DMS53 treated with DMSO at 0.1 percent for 48 hours (cell line): ENCODE measurements at regions not wholly inside any gene's neighbourhood (a gene's known extent, or its start where the extent isn't known, plus 50 kb on each side); places are given as distances from the start of the nearest gene placed in this dataset.
"Not testable (repeated sequence)": the region's sequence is repeated elsewhere in the genome, so short reads cannot be mapped to it uniquely, and the experiment has no call there.

Experiments used
- DNase-seq: peaks from one replicate; lab custom pipeline; 2025; ENCODE audit not compliant: unreplicated experiment; lab: John Stamatoyannopoulos, UW

DNA sequence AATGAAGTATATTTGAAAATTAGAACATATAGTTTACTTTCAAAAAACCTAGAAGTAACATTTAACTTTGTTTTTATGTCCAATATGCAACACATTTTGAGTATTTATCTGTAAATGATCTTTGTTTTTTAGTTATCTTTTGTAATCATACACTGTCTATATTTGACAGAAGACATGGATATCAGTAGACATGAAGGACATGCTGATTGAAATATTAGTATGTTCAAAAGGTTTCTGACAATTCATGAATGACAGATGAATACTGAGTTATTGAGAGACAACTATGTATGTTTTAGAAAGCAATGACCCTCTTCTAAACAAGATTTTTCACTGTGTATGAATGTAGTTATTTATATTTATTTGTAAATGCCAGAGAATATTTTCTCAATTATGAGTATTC is 215.6 kb upstream of the TMEFF2 start:
- DNase-seq = no peak

DNA sequence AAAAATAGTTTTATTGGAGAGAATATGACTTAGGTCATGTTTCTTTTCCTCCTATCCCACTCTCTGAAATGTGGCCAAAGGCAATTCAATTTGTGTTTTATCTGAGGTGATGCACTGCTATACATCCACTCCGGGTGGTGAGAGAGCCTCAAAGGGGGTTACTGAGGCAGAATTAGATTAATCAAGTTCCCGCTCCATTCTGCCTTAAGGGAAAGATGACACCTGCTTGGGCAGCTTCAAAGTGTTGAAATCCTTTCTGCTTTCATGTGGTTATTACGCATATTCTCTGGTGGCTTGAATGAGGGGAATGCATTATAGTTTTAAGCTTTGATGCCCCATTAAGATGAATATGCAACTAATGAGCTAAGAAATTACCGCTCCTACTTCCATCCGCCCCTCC is 213.0 kb upstream of the TMEFF2 start:
- DNase-seq = no peak

DNA sequence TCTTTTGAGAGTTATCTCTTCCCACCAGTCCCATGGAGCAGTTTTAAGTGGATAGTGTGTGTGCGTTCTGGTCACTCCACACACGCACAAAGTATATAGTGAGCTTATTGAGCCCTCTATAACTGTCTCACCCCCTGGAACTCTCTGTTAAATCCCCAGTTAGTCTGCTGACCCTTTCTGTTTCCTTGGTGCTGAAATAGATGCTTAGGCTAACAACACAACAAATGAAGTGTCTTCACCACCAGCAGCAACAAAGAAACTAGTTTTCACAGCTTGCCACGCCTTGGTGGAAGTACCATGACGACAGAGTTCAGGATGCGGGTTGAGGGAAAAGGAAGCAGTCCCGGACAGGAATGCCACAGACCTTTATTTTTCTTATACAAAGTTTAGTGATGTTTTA is 203.5 kb upstream of the TMEFF2 start:
- DNase-seq = no peak

DNA sequence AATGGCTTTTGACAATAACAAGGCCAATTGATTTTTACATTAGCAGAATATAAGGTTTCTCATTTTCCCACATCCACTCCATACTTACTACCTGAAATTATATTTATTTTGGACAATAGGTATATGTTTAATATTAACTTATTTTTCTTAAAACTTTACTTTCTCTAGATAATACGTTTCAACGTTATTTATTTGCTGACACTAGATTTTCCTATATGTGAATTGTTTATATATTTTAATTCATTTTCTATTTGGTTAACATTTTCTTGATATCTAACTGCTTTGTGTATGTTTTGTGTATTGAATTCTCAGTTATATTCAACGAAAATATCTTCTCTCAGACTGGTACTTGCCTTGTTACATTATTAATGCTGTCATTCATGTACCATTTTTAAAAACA is 199.9 kb upstream of the TMEFF2 start:
- DNase-seq = no peak

DNA sequence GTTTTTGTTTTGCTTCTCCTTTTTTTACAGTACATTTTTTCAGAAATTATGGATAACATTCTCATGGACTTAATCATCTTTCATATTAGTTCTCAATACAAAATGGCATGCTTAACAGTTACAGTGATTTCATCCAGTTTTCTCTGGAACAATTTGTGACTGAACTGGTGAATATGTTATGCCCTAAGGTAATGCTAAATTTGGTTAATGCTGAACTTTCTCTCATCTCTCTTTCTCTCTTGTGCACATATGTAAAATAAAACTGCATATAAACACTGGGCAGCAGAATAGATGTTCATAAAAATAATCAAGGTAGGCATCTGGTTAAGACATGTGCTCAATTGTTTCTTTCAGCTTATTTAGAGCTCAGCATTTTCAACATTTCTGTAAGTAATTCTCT is 196.3 kb upstream of the TMEFF2 start:
- DNase-seq = no peak

DNA sequence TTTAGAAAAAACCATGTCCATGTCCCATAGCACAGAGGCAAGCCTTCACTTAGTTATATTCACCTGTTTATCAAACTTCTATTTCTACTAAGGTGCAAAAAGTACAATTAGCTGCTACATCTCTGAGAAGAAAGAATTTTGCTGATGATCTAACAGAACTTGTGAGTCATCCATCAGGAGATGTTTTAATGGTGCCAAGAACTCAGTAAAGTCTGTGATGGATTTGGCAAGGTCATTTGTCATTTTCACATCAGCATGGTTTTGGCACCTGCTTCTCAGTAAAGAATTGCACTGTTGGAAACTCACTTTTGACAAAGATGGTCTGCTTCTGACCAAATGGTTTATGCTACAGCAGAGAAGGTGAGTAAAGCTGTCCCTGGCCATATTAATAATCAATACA is 195.7 kb upstream of the TMEFF2 start:
- no peak for DNase-seq

DNA sequence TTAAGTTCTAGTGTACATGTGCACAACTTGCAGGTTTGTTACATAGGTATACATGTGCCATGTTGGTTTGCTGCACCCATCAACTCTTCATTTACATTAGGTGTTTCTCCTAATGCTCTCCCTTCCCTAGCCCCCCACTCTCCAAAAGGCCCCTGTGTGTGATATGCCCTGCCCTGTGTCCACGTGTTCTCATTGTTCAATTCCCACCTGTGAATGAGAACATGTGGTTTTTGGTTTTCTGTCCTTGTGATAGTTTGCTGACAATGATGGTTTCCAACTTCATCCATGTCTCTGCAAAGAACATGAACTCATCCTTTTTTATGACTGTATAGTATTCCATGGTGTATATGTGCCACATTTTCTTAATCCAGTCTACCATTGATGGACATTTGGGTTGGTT is 189.5 kb upstream of the TMEFF2 start:
- not testable (repeated sequence) for DNase-seq

DNA sequence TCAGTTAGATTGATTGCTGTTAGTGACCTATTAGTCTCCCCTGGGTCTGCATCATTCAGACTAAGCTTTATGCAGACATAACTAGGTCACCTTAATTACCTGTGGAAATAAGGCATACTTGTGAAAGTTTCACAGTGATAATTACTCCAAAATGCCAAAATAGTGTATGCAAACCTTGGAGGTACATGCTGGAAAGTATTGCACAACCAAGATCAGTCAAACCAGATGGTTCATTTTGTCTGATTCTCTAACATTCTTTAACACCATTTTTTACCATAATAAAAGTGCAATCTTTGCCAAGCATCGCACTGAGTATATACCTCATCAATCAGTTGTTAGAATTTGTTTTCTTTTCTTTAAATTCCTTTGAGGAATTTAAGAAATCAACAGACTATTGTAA is 186.3 kb upstream of the TMEFF2 start:
- no peak for DNase-seq

DNA sequence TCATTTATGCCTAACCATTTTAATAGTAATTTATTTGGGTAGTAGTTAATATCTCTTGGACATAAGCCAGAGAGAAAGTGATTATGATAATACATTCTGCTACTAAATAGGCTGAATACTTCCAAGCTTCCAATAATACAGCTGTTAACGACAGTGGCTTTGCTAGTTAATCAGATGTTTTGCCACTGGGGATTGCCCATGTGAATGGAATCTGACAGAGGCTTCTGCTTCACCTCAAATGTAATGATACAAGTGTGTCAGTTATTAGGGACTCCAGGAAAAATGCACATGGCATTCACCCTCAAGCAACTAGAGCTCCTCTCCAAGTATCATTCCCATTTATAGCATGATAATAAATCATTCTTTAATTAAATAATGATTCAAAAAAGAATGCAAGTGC is 185.0 kb upstream of the TMEFF2 start:
- no peak for DNase-seq

DNA sequence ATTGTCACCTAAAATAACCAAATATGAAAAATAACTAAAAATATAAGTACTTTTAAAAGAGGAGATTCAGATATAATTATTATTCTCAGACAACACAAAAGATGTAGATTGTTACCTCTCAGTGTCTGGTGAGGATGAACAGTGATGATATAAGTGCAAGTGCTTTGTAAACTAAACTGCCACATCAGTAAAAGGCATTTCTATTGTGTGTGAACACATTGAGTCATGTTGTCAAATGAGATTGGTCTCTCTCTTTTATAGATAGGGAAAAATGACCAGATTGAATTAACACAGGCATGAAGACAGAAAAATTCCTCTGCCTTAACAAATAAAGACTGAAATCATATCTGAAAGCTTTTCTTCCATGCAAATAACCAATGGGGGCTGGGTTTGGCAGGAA is 182.4 kb upstream of the TMEFF2 start:
- DNase-seq = peak; percentile 39

DNA sequence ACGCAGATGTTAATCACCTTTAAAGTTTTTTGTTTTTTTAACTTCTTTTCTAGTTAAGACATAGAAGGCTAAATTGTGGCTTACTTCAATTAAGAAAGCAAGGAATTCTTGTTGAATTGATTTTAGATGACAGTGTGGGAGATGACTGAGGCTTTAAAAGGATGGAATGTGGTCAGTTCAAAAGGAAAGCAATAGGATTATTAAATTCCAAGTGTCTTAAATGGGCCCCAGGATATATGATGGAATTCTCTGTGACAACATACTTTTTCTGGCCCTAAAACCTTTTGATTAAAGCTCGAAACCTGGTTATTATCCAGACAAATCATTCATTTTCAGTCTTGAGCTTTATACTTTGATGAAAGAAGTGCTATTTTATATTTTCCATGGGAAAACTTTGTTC is 179.0 kb upstream of the TMEFF2 start:
- no peak for DNase-seq

DNA sequence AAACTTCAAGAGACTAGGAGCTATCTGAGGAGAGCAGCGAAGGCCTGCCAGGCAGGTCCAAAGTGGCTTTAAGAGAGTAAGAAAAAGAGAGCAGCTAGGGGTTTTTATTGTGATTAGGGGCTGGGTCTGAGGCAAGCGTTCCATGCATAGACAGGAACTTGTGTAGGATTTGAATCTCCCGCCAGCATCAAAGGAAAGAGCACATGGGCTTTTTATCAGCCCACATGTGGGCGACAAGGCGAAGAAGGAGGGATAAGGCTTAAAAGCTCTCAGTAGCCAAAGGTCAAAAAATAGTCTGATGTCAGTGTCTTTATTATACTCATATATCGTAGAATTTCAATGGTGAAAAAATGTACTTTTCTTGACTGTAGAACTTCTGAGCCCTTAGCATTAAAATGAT is 178.5 kb upstream of the TMEFF2 start:
- DNase-seq = no peak

DNA sequence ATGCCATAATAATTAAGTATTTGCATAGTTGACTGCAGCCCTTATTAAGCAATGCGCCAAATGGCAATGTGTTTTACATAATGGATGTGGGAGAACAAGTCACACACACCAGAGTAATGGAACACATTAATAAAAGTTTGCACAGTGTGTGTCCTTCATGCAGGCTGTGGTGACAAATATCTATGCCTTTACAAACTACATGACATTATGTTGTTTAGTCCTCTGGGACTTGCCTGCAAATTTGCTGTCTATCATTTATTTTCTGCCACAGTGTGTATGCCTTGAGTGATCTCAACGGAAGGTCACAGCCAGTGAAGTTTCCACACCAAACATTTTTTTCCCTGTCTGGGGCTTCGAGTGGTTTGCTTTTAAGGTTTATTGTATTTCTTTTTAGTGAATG is 175.2 kb upstream of the TMEFF2 start:
- no peak for DNase-seq

DNA sequence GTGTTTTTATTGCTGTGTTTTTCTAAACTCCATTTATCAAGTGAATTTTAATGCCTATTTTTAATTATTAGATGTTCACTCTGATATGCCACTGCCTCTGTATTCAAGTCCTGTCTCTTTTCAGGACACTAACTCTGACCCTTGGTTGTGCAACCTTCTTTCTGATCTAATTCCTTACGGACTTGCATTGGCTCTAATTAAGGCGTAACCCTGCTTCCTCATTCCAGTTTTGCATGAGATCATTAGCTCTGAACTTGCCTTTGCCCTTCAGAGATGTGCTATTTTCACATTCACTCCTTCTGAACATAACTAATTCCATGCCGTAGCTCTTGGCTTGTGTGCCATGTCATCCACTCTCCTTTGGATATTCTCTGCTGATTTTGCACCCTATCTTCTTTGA is 162.5 kb upstream of the TMEFF2 start:
- DNase-seq = no peak

DNA sequence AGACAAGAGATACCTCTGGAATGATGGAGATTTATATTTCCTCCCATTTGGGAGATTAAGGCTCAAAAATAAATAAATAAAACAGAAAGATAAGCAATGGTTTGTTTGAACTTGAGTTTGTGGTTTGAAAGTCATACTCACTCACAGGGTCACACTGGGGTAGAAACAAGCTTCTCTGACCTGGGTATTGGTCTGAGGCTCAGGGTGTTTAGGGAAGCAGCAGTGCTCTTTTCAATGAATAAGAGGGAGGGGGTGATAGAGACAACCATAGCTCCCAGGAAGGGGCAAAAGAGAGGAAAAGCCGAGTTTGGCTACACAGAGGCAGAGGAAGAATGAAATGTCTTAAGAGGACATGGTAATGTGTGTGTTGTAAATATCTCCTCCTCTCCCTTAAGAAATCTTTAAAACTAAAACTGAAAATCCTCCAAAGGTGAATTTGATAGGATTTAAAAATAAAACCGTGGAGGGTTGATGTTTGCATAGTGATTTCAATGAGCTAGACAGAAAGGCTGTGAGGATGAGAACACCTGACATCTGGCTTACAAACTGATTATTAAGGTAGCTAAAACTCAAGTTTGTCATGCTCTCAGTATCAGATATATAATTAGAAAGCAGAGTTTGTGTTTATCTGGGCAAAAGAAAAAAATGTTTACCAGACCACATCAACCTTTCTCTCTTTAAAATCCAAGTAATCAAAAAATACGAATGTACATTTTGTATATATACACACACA is 159.9 kb upstream of the TMEFF2 start:
- DNase-seq = no peak

DNA sequence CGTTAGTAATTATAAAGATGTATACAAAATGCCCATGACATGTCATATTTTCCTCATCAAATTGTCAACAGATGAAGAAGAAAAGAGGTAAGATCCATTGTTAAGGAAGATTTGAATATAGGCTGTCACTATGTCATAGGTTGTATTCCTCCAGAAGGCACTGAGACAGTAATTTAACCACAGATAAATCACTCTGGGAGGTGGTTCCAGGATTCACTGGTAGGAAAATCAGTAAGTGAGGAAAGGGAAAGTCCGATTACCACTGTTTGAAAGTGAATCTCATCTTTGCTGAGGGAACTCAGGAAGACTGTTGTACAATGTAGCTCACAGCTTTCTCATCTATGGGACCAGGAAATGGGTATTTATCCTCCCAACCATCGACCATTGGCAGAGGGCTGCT is 152.8 kb upstream of the TMEFF2 start:
- DNase-seq = no peak

DNA sequence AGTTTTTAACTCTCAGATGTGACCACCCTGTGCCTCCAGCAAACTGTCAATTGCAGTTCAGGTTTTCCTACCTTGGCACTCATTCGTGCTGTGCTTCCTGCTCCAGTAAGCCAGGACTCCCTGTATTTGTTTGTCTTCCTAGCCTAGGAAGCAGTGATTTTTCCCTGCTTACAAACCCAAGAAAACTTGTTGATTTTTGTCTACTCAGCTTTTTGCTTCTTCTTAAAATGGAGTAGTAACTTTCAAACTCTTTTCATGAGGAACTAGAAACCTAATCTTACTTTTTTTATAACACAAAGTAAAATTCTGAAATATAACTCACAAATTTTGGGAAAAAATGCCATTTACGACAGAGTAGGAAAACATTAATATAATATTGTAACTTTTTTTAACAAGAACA is 150.6 kb upstream of the TMEFF2 start:
- DNase-seq = no peak

DNA sequence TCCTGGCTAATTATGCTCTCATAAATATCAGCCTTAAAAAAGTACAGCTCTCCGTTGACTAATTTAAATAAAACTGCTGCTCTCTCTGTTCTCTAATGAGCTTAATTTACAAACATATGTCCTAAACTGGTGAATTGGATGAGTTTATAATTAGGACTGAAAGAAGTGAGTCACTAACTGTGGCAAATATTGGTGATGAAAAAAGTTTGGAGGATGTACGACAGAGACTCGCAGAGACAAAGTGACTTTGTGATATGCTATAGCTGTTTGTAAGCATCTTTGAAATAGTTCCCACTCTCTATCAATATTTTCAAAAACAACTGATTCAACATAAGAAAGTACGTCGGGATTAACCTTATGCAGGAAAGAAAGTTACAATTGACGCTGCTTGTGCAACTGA is 138.9 kb upstream of the TMEFF2 start:
- no peak for DNase-seq

DNA sequence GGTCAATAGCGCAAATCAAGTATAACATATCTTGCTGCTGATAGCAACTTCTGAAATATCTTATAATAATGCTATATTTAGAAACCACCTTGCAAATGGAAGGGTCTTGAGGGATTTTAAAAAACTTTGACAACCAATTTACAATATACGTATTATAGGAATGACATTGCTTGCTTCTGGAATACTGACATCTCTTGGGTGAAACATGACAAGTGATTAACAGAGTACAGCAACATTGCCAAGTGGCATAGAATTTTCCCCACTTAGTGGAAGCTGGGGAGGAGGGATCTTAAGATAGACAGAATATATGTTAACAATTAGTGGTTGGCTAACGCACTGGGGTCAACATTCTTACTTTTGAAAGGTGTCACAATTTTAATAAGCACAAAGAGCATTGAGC is 133.6 kb upstream of the TMEFF2 start:
- no peak for DNase-seq

DNA sequence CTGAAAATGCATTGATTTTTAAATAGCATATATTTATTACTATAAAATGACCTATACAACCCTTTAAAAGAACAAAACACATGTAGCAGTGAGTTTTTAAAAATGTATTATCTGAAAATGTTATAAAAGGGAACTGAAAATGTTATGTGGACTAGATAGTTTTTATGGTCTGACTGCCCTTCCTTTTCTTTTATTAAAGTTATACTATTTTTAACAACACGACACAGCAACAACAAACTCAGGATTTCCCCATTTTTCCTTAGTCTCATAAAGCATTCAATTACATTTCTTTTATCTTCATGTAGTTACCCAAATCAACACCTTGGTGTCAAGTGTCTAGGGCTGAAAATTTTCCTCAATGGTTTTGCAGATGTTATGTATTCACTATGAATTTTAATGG is 132.8 kb upstream of the TMEFF2 start:
- DNase-seq = no peak

DNA sequence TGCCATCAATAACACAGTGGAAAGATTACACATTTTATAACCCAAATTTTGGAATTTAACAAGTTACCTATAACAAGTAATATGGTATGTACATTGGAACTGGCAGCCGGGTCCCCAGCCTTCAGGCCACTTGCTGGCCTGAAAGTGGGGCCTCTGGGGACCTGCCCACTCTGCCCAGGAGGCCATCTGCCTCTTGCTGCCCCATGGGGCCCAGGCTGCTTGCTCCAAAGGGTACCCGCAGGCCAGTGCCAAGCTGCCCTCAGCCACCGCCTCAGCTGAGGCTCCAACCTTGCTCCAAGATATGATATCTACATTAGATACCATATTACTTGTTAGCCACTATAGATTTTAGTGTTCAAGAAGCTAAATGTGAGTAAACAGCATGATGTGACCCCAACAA is 120.8 kb upstream of the TMEFF2 start:
- DNase-seq = no peak

DNA sequence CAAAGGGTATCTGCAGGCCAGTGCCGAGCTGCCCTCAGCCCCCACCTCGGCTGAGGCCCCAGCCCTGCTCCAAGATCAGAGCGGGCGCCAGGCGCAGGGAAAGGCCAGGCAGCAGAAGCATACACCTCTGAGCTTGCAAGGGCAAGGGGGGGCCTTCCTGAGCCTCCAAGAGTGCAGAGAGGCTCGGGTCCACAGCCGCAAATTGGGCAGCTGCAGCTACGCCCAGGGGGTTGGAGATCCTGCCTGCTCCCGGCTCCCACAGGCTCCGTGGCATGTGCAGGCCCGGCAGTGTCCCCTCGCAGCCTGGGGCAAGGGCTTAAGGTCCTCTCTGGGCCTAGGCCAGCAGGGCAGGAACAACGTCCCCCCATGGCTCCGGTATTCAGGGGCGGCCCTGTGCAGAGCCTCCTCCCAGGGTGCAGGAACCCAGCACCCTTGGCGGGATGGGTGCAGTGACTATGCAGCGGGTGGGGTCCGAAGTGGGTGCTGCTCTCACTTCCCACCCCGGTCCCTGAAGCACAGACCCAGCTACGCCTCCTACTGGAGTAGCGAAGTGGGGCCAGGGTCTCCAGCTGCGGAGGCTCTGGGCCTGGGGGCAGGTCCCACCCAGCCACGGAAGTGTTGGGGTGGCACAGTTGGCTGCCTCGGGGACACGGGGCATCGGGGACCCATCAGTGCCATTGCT is 120.2 kb upstream of the TMEFF2 start:
- no peak for DNase-seq

DNA sequence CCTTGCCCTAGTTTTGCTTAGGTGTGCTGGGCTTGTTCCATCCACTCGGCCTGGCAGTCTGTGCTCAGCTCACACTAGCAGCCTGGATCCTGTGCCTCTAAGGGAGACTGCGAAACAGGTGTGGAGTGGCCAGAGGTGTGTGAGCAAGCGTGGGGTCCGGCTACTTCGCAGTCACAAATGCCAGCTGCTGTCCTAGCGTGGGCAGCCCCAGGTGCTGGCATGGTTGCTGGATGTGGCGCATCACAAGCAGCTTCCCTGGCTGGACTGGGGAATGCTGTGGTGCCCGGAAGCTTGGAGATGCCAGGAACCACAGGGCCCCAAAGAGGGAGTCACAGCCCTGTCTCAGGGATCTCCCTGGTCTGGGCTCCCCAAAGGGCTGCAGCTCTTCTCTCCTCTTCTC is 119.0 kb upstream of the TMEFF2 start:
- DNase-seq = no peak
